Panc1 (cell line): ENCODE measurements at regions not wholly inside any gene's neighbourhood (a gene's known extent, or its start where the extent isn't known, plus 50 kb on each side); places are given as distances from the start of the nearest gene placed in this dataset.

Experiments
- ATAC-seq: fragments of 200-7000 bp; cut with Tn5 transposase; 2 replicates; pipeline ENCODE4 v1.9.1; 2020; ENCODE audit warnings: mild to moderate bottlenecking, moderate library complexity
- BruUV-seq: library from RNA; stranded (reverse); fragments of 400-500 nt; replicated peaks from 2 replicates; lab custom pipeline; 2021; lab: Mats Ljungman, UMichigan
- CTCF ChIA-PET: fragments of 300-600 bp; sonication (Branson Sonifier 250); formaldehyde crosslinking; loops from one replicate; lab custom pipeline; 2022; ENCODE audit warnings: antibody characterized with exemption; lab: Charles Lee
- POLR2A ChIA-PET: fragments of 300-600 bp; sonication (Branson Sonifier 250); formaldehyde crosslinking; loops from one replicate; lab custom pipeline; 2022; ENCODE audit warnings: antibody characterized with exemption; lab: Charles Lee
- DNase-seq: peaks from one replicate; pipeline ENCODE4 v3.0.0-alpha.2; 2010; ENCODE audit warnings: low read depth, low spot score
- H3K27ac ChIP-seq: 2 replicates; pipeline ENCODE4 v1.5.1; 2011; ENCODE audit warnings: mild to moderate bottlenecking, low read length, inconsistent platforms
- H3K27me3 ChIP-seq: fragments of 200-500 bp; sonication (Bioruptor generic); 2 replicates; pipeline ENCODE4 v1.6.0; 2014; ENCODE audit warnings: low read length, inconsistent platforms; ENCODE audit not compliant: control insufficient read depth, insufficient read depth
- H3K36me3 ChIP-seq: fragments of 200-500 bp; sonication (Bioruptor generic); 2 replicates; pipeline ENCODE4 v1.5.1; 2014; ENCODE audit warnings: inconsistent platforms, mild to moderate bottlenecking, low read length, moderate library complexity; ENCODE audit not compliant: control insufficient read depth, insufficient read depth
- H3K4me1 ChIP-seq: 2 replicates; pipeline ENCODE4 v1.5.1; 2011; ENCODE audit warnings: inconsistent platforms, mild to moderate bottlenecking, low read length, moderate library complexity; ENCODE audit not compliant: control insufficient read depth, insufficient read depth
- H3K4me3 ChIP-seq, 2 experiments: 2 replicates each; pipeline ENCODE4 v1.5.1; 2011 to 2012; ENCODE audit warnings: low read depth in 2 of 2, low read length in 2 of 2, mild to moderate bottlenecking in 2 of 2, inconsistent platforms in 1 of 2, moderate library complexity in 1 of 2
- H3K9me3 ChIP-seq: fragments of 200-500 bp; sonication (Bioruptor generic); 2 replicates; pipeline ENCODE4 v1.5.1; 2014; ENCODE audit warnings: low read depth, mild to moderate bottlenecking, inconsistent platforms, low read length, moderate library complexity; ENCODE audit not compliant: control insufficient read depth, insufficient read depth
- POLR2AphosphoS5 ChIP-seq: IDR thresholded peaks from 2 replicates; pipeline ENCODE4 v1.6.1; 2012; ENCODE audit warnings: mild to moderate bottlenecking, low read depth, low read length, moderate library complexity
- SIN3A ChIP-seq: IDR thresholded peaks from 2 replicates; pipeline ENCODE4 v1.6.1; 2012; ENCODE audit warnings: low read depth, mild to moderate bottlenecking, low read length, moderate library complexity, borderline replicate concordance; ENCODE audit not compliant: insufficient read depth
- TCF7L2 ChIP-seq: IDR thresholded peaks from 2 replicates; pipeline ENCODE4 v1.6.1; 2011; ENCODE audit warnings: mild to moderate bottlenecking, low read depth, low read length, inconsistent platforms
- in situ Hi-C: cut with HindIII; loops from 2 replicates; pipeline ENCODE4 v1.10.0; 2016; ENCODE audit warnings: low sequenced_read_pairs, low pct_unique_long_range_greater_than_20kb
- intact Hi-C: fragments of 100-400 bp; cut with micrococcal nuclease; formaldehyde crosslinking; loops from one replicate; pipeline ENCODE4 v1.10.0; 2022; ENCODE audit not compliant: unreplicated experiment
- TF ChIP-seq, protein P1 (sequence below), 2 experiments: IDR thresholded peaks; 2 replicates each; pipeline ENCODE4 v1.6.1; 2011 to 2012; ENCODE audit warnings: low read depth in 2 of 2, control low read depth in 1 of 2, low read length in 1 of 2, mild to moderate bottlenecking in 1 of 2, moderate library complexity in 1 of 2; ENCODE audit not compliant: insufficient read depth in 1 of 2
- TF ChIP-seq, protein P2 (sequence below): fragments of 450-650 bp; IDR thresholded peaks from 2 replicates; pipeline ENCODE4 v1.5.1; 2017; ENCODE audit warnings: mild to moderate bottlenecking

DNA sequence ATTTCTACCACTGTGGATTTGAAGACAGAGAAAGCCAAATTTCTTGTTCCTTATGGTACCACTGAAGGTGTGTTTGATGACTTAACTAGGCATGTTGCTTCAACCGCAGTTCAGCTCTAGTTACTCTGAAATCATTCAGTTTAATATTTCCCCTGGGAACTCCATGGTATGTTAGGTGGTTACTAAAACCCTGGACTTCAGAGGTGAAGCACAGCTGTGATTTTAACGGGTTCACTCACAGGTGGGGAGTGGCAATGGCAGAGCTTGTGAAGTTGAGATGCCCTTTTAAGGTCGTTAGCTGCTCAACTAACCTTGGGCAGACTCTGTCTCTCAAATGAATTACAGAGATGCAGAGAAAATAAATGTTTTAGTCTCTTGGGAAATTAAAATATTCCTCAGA, 163.6 kb upstream of the PHYHIPL start:
- no peak for ATAC-seq
- Histone ChIP-seq H3K36me3 (no peaks in the 10 kb centered on the region), H3K9me3 (no peaks in the 10 kb centered on the region; the same call in 1 of the 2 replicates), H3K4me1 (no peaks in the 10 kb centered on the region), H3K4me3 (no peak overlapping the region), H3K27me3 (no peaks in the 10 kb centered on the region), H3K27ac (no peak overlapping the region)
- no peak for TF ChIP-seq POLR2AphosphoS5
- TF ChIP-seq SIN3A = no peak
- TF ChIP-seq, protein P1, sequence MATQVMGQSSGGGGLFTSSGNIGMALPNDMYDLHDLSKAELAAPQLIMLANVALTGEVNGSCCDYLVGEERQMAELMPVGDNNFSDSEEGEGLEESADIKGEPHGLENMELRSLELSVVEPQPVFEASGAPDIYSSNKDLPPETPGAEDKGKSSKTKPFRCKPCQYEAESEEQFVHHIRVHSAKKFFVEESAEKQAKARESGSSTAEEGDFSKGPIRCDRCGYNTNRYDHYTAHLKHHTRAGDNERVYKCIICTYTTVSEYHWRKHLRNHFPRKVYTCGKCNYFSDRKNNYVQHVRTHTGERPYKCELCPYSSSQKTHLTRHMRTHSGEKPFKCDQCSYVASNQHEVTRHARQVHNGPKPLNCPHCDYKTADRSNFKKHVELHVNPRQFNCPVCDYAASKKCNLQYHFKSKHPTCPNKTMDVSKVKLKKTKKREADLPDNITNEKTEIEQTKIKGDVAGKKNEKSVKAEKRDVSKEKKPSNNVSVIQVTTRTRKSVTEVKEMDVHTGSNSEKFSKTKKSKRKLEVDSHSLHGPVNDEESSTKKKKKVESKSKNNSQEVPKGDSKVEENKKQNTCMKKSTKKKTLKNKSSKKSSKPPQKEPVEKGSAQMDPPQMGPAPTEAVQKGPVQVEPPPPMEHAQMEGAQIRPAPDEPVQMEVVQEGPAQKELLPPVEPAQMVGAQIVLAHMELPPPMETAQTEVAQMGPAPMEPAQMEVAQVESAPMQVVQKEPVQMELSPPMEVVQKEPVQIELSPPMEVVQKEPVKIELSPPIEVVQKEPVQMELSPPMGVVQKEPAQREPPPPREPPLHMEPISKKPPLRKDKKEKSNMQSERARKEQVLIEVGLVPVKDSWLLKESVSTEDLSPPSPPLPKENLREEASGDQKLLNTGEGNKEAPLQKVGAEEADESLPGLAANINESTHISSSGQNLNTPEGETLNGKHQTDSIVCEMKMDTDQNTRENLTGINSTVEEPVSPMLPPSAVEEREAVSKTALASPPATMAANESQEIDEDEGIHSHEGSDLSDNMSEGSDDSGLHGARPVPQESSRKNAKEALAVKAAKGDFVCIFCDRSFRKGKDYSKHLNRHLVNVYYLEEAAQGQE (IDR thresholded peaks at IDR 0.05; ENCODE audit: insufficient read depth in 1 of 2, low read depth in 2 of 2, low read length in 1 of 2) = no peak
- no peak for TF ChIP-seq TCF7L2
- TF ChIP-seq, protein P2, sequence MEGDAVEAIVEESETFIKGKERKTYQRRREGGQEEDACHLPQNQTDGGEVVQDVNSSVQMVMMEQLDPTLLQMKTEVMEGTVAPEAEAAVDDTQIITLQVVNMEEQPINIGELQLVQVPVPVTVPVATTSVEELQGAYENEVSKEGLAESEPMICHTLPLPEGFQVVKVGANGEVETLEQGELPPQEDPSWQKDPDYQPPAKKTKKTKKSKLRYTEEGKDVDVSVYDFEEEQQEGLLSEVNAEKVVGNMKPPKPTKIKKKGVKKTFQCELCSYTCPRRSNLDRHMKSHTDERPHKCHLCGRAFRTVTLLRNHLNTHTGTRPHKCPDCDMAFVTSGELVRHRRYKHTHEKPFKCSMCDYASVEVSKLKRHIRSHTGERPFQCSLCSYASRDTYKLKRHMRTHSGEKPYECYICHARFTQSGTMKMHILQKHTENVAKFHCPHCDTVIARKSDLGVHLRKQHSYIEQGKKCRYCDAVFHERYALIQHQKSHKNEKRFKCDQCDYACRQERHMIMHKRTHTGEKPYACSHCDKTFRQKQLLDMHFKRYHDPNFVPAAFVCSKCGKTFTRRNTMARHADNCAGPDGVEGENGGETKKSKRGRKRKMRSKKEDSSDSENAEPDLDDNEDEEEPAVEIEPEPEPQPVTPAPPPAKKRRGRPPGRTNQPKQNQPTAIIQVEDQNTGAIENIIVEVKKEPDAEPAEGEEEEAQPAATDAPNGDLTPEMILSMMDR = no peak
- no peak for DNase-seq
- intact Hi-C loops = no loop called here
- no TSS peak for BruUV-seq
- ChIA-PET CTCF (no interaction called here), POLR2A (no interaction called here)
- in situ Hi-C loops = no loop called here

DNA sequence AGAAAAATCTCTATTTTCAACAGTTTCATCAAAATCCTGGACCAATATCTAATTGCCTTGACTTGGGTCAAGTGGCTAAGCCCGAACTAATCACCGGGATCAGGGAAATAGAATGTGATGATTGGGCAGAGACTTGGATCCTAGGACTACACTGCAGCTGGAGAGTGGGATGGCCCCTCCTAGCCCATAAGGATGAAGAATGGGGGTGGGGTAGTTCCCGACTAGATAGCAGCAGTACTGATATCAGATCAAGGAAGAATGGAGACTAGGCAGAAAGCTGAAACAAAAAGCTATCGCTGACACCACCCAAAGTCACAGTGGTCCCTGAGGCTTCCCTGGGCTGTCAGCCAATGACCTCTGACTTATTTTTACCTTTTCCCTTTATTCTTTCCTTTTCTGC, 160.4 kb upstream of the PHYHIPL start:
- TF ChIP-seq, protein P2 = no peak
- TF ChIP-seq POLR2AphosphoS5 = no peak
- TF ChIP-seq SIN3A = no peak
- no peak for TF ChIP-seq TCF7L2
- TF ChIP-seq, protein P1 (IDR thresholded peaks at IDR 0.05; ENCODE audit: insufficient read depth in 1 of 2, low read depth in 2 of 2, low read length in 1 of 2) = no peak
- Histone ChIP-seq H3K4me3 (no peak overlapping the region), H3K4me1 (no peaks in the 10 kb centered on the region), H3K9me3 (no peaks in the 10 kb centered on the region; the same call in 1 of the 2 replicates), H3K27me3 (no peaks in the 10 kb centered on the region), H3K27ac (no peak overlapping the region), H3K36me3 (no peaks in the 10 kb centered on the region)
- no TSS peak for BruUV-seq
- ChIA-PET POLR2A (no interaction called here), CTCF (no interaction called here)
- DNase-seq (no peak), ATAC-seq (no peak)
- in situ Hi-C loops (no loop called here), intact Hi-C loops (no loop called here)
